CD4-positive, alpha-beta memory T cell (primary cell): ENCODE measurements at regions not wholly inside any gene's neighbourhood (a gene's known extent, or its start where the extent isn't known, plus 50 kb on each side); places are given as distances from the start of the nearest gene placed in this dataset.

Source experiments
- CTCF ChIA-PET: fragments of 350-600 bp; sonication (Branson Sonifier 250); formaldehyde crosslinking; loops from one replicate; lab custom pipeline; 2021; ENCODE audit warnings: inconsistent platforms; ENCODE audit not compliant: partially characterized antibody; lab: Charles Lee
- POLR2A ChIA-PET: fragments of 350-600 bp; sonication (Branson Sonifier 250); formaldehyde crosslinking; loops from one replicate; lab custom pipeline; 2021; ENCODE audit not compliant: partially characterized antibody; lab: Charles Lee
- DNase-seq, 5 donors: peaks; one replicate each; pipeline versions ENCODE4 v3.0.0 to v3.0.0-alpha.2; 2020 to 2022; ENCODE audit warnings: mixed read lengths in 1 of 5
- H3K27ac ChIP-seq: one replicate; pipeline ENCODE4 v1.7.0; 2013; ENCODE audit warnings: low read depth, low read length
- H3K27me3 ChIP-seq: 2 replicates; pipeline ENCODE4 v1.7.0; 2013; ENCODE audit warnings: mild to moderate bottlenecking, low read length, moderate library complexity; ENCODE audit not compliant: insufficient read depth
- H3K36me3 ChIP-seq: 2 replicates; pipeline ENCODE4 v1.7.0; 2013; ENCODE audit warnings: mild to moderate bottlenecking, low read length, moderate library complexity; ENCODE audit not compliant: insufficient read depth
- H3K4me1 ChIP-seq: 2 replicates; pipeline ENCODE4 v1.7.0; 2013; ENCODE audit warnings: mild to moderate bottlenecking, low read length, moderate library complexity; ENCODE audit not compliant: insufficient read depth
- H3K4me3 ChIP-seq, 2 donors: one replicate each; pipeline ENCODE4 v1.7.0; 2013; ENCODE audit warnings: low read length in 2 of 2, mild to moderate bottlenecking in 1 of 2
- H3K9me3 ChIP-seq, 2 donors: one replicate each; pipeline ENCODE4 v1.7.0; 2013; ENCODE audit warnings: low read length in 2 of 2, control low read depth in 1 of 2; ENCODE audit not compliant: control insufficient read depth in 1 of 2
- H3K27ac Mint-ChIP-seq, 7 donors: one replicate each; pipeline ENCODE4 v1.8.0; 2020 to 2021; ENCODE audit warnings: mixed read lengths in 7 of 7, mild to moderate bottlenecking in 6 of 7, inconsistent platforms in 3 of 7, moderate library complexity in 3 of 7
- H3K27me3 Mint-ChIP-seq, 2 donors: one replicate each; pipeline ENCODE4 v1.8.0; 2020 to 2021; ENCODE audit warnings: mixed read lengths in 2 of 2
- H3K36me3 Mint-ChIP-seq, 2 donors: one replicate each; pipeline ENCODE4 v1.8.0; 2020 to 2021; ENCODE audit warnings: mixed read lengths in 2 of 2, inconsistent platforms in 1 of 2, mild to moderate bottlenecking in 1 of 2
- H3K4me1 Mint-ChIP-seq, 4 donors: one replicate each; pipeline ENCODE4 v1.8.0; 2020 to 2021; ENCODE audit warnings: mixed read lengths in 4 of 4, mild to moderate bottlenecking in 1 of 4
- H3K4me3 Mint-ChIP-seq, 8 donors: one replicate each; pipeline ENCODE4 v1.8.0; 2020 to 2021; ENCODE audit warnings: mixed read lengths in 8 of 8, mild to moderate bottlenecking in 7 of 8, moderate library complexity in 6 of 8, inconsistent platforms in 3 of 8
- H3K9me3 Mint-ChIP-seq, 8 donors: one replicate each; pipeline ENCODE4 v1.8.0; 2020 to 2021; ENCODE audit warnings: mixed read lengths in 8 of 8, mild to moderate bottlenecking in 5 of 8, inconsistent platforms in 3 of 8, moderate library complexity in 1 of 8
- intact Hi-C: fragments of 100-400 bp; cut with micrococcal nuclease; formaldehyde crosslinking; loops from one replicate; pipeline ENCODE4 v1.15.1; 2023

DNA sequence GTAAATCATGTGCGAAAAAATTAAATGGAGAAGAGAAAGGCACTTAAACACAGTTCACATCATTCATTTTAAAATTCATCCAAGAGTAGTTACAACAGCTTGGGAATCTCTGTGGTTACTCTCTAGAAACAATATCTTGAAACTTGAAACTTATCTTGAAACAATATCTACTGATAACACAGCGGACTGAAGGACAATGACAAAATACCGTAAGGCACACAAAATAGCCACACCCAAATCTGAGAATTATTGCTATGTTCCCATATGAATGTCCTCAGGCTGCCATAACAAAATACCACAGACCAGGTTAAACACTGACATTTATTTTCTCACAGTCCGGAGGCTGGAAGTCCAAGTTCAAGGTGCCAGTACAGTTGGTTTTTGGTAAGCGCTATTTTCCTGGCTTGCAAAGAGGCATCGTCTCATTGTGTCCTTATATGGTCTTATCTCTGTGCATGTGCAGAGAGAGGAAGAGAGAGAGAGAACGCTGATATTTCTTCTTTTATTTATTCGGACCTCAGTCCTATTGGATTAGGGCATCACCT is 122.5 kb upstream of the BTBD3 start:
- H3K4me1 Mint-ChIP-seq, result no peaks in the 10 kb centered on the region
- H3K9me3 Mint-ChIP-seq, result peaks cover 0 to 15% (median 4%) of the 10 kb centered on the region in 8 donors
- no peak overlapping the region for H3K27ac Mint-ChIP-seq
- H3K4me3 ChIP-seq, result no peak overlapping the region
- no peaks in the 10 kb centered on the region for H3K36me3 ChIP-seq
- no peak overlapping the region for H3K27ac ChIP-seq
- H3K9me3 ChIP-seq, result no peaks in the 10 kb centered on the region
- no peaks in the 10 kb centered on the region for H3K27me3 ChIP-seq
- DNase-seq, result no peak
- intact Hi-C loops, result no loop called here
- no peaks in the 10 kb centered on the region for H3K27me3 Mint-ChIP-seq
- no peaks in the 10 kb centered on the region for H3K36me3 Mint-ChIP-seq
- ChIA-PET POLR2A (no interaction called here), CTCF (no interaction called here)
- H3K4me3 Mint-ChIP-seq, result no peak overlapping the region
- no peaks in the 10 kb centered on the region for H3K4me1 ChIP-seq

DNA sequence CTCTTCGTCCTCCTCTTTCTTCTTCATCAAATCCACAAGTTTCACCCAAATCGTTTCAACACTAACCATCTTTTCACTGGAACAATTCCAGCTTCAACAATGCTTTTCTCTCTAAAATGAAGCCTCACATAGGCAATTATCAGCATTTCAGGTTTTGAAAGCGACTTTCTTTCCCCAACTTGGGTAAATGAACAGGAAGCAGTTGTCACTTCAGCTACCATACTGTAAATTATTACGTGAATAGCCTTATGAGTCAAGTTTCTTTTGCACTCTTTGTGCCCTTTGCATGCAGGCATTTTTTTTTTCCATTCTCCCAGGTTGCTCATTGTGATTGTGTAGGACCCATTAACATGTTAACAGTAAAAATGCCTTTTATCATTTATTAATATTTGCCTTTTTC is 121.7 kb upstream of the BTBD3 start:
- Mint-ChIP-seq H3K4me3 (no peak overlapping the region), H3K27ac (no peak overlapping the region), H3K36me3 (no peaks in the 10 kb centered on the region), H3K9me3 (peaks cover 0 to 15% (median 4%) of the 10 kb centered on the region in 8 donors), H3K4me1 (no peaks in the 10 kb centered on the region), H3K27me3 (no peaks in the 10 kb centered on the region)
- DNase-seq, result no peak
- intact Hi-C loops, result no loop called here
- CTCF ChIA-PET, result no interaction called here
- H3K27ac ChIP-seq, result no peak overlapping the region
- POLR2A ChIA-PET, result no interaction called here
- H3K4me3 ChIP-seq, result no peak overlapping the region
- no peaks in the 10 kb centered on the region for H3K27me3 ChIP-seq
- H3K4me1 ChIP-seq, result no peaks in the 10 kb centered on the region
- H3K36me3 ChIP-seq, result no peaks in the 10 kb centered on the region
- H3K9me3 ChIP-seq, result no peaks in the 10 kb centered on the region

GRCh38 chr20:11797156-11797555 is 120.5 kb upstream of the BTBD3 start:
- intact Hi-C loops, result no loop called here
- Mint-ChIP-seq H3K4me1 (no peaks in the 10 kb centered on the region), H3K4me3 (no peak overlapping the region), H3K9me3 (peaks cover 0 to 10% (median 4%) of the 10 kb centered on the region in 8 donors), H3K27me3 (no peaks in the 10 kb centered on the region), H3K27ac (no peak overlapping the region), H3K36me3 (no peaks in the 10 kb centered on the region)
- Histone ChIP-seq H3K4me1 (no peaks in the 10 kb centered on the region), H3K36me3 (no peaks in the 10 kb centered on the region), H3K4me3 (no peak overlapping the region), H3K27me3 (no peaks in the 10 kb centered on the region), H3K9me3 (no peaks in the 10 kb centered on the region), H3K27ac (no peak overlapping the region)
- POLR2A ChIA-PET, result no interaction called here
- DNase-seq, result no peak
- CTCF ChIA-PET, result no interaction called here

GRCh38 chr20:11799281-11799684 is 118.4 kb upstream of the BTBD3 start:
- H3K27me3 ChIP-seq, result no peaks in the 10 kb centered on the region
- Mint-ChIP-seq H3K9me3 (peaks cover 0 to 10% (median 4%) of the 10 kb centered on the region in 8 donors), H3K27ac (no peak overlapping the region), H3K27me3 (no peaks in the 10 kb centered on the region), H3K36me3 (no peaks in the 10 kb centered on the region), H3K4me3 (no peak overlapping the region), H3K4me1 (no peaks in the 10 kb centered on the region)
- no peak overlapping the region for H3K27ac ChIP-seq
- ChIA-PET POLR2A (no interaction called here), CTCF (no interaction called here)
- no peaks in the 10 kb centered on the region for H3K4me1 ChIP-seq
- no peaks in the 10 kb centered on the region for H3K9me3 ChIP-seq
- DNase-seq, result no peak
- H3K4me3 ChIP-seq, result no peak overlapping the region
- no peaks in the 10 kb centered on the region for H3K36me3 ChIP-seq
- intact Hi-C loops, result no loop called here

DNA sequence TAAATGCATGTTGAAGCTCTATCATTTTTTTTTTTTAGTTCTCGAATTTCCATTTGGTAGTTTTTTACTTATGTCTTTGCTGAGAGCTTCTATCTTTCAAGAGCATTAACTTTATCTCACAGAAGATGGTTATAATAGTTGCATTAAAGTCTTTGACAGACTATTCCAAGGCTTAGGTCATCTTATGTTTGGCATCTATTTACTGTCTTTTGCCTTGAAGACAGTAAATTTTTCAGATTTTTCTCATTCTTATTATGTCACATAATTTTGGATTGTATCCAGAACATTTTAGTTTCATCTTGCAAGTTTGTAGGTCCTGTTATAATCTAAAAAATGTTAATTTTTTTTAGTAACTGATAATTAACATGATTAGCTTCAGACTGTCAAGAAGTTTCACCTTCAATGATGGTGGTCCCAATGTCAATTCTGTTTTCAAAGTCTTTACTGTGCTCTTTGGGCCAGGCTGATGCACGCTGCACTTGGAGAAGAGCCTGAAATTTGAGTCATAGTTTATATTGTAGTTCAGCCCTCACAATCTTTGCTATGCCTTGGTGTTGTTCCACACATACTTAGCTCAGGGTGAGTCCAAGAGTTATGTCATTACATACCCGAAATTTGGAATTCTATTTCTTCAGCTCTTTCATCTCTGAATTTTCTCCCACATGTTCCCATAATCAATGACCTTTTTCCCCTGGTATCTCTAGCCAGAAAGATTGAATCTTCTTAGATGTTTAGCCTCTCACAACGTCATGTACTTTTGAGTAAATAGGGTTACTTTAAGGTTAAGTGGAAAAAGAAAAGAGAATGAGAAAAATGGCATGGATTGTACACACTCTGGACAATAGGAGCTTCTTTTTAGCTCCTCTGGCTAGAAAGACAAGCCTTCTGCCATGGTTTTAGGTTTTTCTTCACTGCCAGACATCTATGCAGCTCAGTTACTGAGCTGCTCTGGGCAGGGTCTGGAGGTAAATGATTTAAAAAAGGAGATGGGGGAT is 110.3 kb upstream of the BTBD3 start:
- ChIA-PET CTCF (no interaction called here), POLR2A (no interaction called here)
- Histone ChIP-seq H3K4me3 (no peak overlapping the region), H3K4me1 (no peaks in the 10 kb centered on the region), H3K9me3 (peaks cover 0 to 4% of the 10 kb centered on the region in 2 donors), H3K27me3 (no peaks in the 10 kb centered on the region), H3K27ac (no peak overlapping the region), H3K36me3 (no peaks in the 10 kb centered on the region)
- DNase-seq, result no peak
- Mint-ChIP-seq H3K9me3 (peaks cover 0 to 10% (median 3%) of the 10 kb centered on the region in 8 donors), H3K36me3 (no peaks in the 10 kb centered on the region), H3K27ac (no peak overlapping the region), H3K27me3 (no peaks in the 10 kb centered on the region), H3K4me3 (no peak overlapping the region), H3K4me1 (no peaks in the 10 kb centered on the region)
- intact Hi-C loops, result no loop called here

GRCh38 chr20:11808841-11809240 is 108.9 kb upstream of the BTBD3 start:
- H3K4me3 Mint-ChIP-seq, result no peak overlapping the region
- intact Hi-C loops, result no loop called here

GRCh38 chr20:11810311-11811083 is 107.2 kb upstream of the BTBD3 start:
- Mint-ChIP-seq H3K4me3 (no peak overlapping the region), H3K36me3 (no peaks in the 10 kb centered on the region), H3K4me1 (no peaks in the 10 kb centered on the region), H3K27me3 (no peaks in the 10 kb centered on the region), H3K9me3 (peaks cover 0 to 10% (median 7%) of the 10 kb centered on the region in 8 donors), H3K27ac (no peak overlapping the region)
- Histone ChIP-seq H3K9me3 (peaks cover 0 to 7% of the 10 kb centered on the region in 2 donors), H3K36me3 (no peaks in the 10 kb centered on the region), H3K27ac (no peak overlapping the region), H3K27me3 (no peaks in the 10 kb centered on the region), H3K4me1 (no peaks in the 10 kb centered on the region), H3K4me3 (no peak overlapping the region)
- intact Hi-C loops, result no loop called here
- no peak for DNase-seq
- ChIA-PET CTCF (no interaction called here), POLR2A (no interaction called here)

More at GRCh38 chr20:11808841-11809240, 108.9 kb upstream of the BTBD3 start:
- no peaks in the 10 kb centered on the region for H3K4me1 ChIP-seq
- H3K36me3 ChIP-seq, result no peaks in the 10 kb centered on the region
- peaks cover 0 to 4% of the 10 kb centered on the region in 2 donors for H3K9me3 ChIP-seq
- no peaks in the 10 kb centered on the region for H3K27me3 ChIP-seq
- no peak for DNase-seq
- ChIA-PET POLR2A (no interaction called here), CTCF (no interaction called here)
- Mint-ChIP-seq H3K27me3 (no peaks in the 10 kb centered on the region), H3K27ac (no peak overlapping the region), H3K36me3 (no peaks in the 10 kb centered on the region), H3K4me1 (no peaks in the 10 kb centered on the region), H3K9me3 (peaks cover 0 to 10% (median 4%) of the 10 kb centered on the region in 8 donors)
- no peak overlapping the region for H3K27ac ChIP-seq
- H3K4me3 ChIP-seq, result no peak overlapping the region
